ENCODE measurements at regions not wholly inside any gene's neighbourhood (a gene's known extent, or its start where the extent isn't known, plus 50 kb on each side); places are given as distances from the start of the nearest gene placed in this dataset.

GRCh38 chr14:31965735-31966598, 111.1 kb upstream of the ARHGAP5 start:
- Mint-ChIP-seq H3K27me3 (ENCODE audit: low read depth, unreplicated experiment) (no peaks in the 10 kb centered on the region), H3K36me3 (ENCODE audit: low read depth, unreplicated experiment) (no peaks in the 10 kb centered on the region), H3K27ac (ENCODE audit: unreplicated experiment) (no peak overlapping the region), H3K4me3 (ENCODE audit: unreplicated experiment) (no peak overlapping the region), H3K9me3 (ENCODE audit: unreplicated experiment) (no peaks in the 10 kb centered on the region), H3K4me1 (ENCODE audit: low read depth, unreplicated experiment) (peaks cover 24% of the 10 kb centered on the region)
- Histone ChIP-seq H3K36me3 (ENCODE audit: insufficient read depth, low read length) (no peaks in the 10 kb centered on the region), H2AFZ (ENCODE audit: low read depth, low read length) (peak overlapping the region; percentile 35), H3K9ac (ENCODE audit: low read length) (no peak overlapping the region), H3K4me2 (ENCODE audit: low read length) (no peak overlapping the region), H3K27ac (ENCODE audit: low read depth, low read length) (no peak overlapping the region), H3K4me1 (ENCODE audit: insufficient read depth, low read length) (peaks cover 12% of the 10 kb centered on the region), H3K9me3 (ENCODE audit: insufficient read depth, low read depth, low read length) (no peaks in the 10 kb centered on the region), H3K27me3 (ENCODE audit: insufficient read depth, low read length) (no peaks in the 10 kb centered on the region), H4K20me1 (ENCODE audit: insufficient read depth, low read length) (no peaks in the 10 kb centered on the region), H3K4me3 (ENCODE audit: insufficient read depth, low read depth, low read length) (no peak overlapping the region), H3K79me2 (ENCODE audit: insufficient read depth, low read length) (no peaks in the 10 kb centered on the region)
- TF ChIP-seq EZH2 (IDR thresholded peaks at IDR 0.05; ENCODE audit: insufficient read depth, low read length) = no peak
- TF ChIP-seq CTCF (IDR thresholded peaks at IDR 0.05; ENCODE audit: insufficient read depth, low read depth, low read length) = no peak
- FAIRE-seq (no peak), DNase-seq (ENCODE audit: low read depth) (no peak)

DNA sequence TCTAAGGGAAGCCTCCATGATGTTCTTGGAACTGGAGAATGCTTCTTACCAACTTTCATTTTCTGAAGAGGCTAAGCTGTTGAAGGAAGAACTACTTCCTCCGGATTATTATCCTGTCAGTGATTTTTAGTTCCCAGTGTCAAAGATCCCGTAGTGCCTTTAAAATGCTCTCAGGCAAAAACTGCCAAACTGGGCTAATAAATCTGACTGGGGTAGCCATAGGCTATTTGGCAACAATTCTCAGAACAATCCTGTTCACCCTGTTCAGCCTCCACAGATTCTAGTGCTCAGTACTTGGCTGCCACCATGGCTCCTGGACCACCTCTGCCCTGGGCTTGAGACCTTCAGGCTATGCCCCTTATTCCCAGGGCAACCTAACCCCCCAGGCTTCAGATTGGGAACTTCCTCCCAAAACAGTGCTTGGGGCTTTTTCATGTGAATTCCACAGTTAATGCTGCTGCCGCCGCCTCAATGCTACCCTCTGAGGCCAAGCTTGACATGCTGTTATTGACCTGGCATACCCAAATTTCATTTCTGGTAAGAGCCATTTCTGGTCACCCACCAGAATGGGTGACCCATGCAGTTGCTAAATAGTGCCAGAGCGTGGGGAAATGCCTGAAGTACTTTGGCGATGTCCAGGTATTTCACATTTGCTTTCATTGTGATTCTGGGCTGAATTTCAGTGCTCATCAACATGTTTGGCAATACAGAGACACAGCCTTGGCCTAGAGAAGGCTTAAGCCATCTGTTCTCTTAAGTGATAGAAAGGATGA, 110.0 kb upstream of the ARHGAP5 start:
- H3K9me3 ChIP-seq (ENCODE audit: insufficient read depth, low read depth, low read length) = no peaks in the 10 kb centered on the region
- Mint-ChIP-seq H3K9me3 (ENCODE audit: unreplicated experiment) (no peaks in the 10 kb centered on the region), H3K36me3 (ENCODE audit: low read depth, unreplicated experiment) (no peaks in the 10 kb centered on the region), H3K27me3 (ENCODE audit: low read depth, unreplicated experiment) (no peaks in the 10 kb centered on the region), H3K27ac (ENCODE audit: unreplicated experiment) (peak overlapping the region; percentile 66), H3K4me3 (ENCODE audit: unreplicated experiment) (no peak overlapping the region), H3K4me1 (ENCODE audit: low read depth, unreplicated experiment) (peaks cover 24% of the 10 kb centered on the region)
- H3K4me2 ChIP-seq (ENCODE audit: low read length) = no peak overlapping the region
- DNase-seq (ENCODE audit: low read depth) (no peak), FAIRE-seq (no peak)
- H3K36me3 ChIP-seq (ENCODE audit: insufficient read depth, low read length) = no peaks in the 10 kb centered on the region
- peaks cover 12% of the 10 kb centered on the region for H3K4me1 ChIP-seq (ENCODE audit: insufficient read depth, low read length)
- H3K4me3 ChIP-seq (ENCODE audit: insufficient read depth, low read depth, low read length) = no peak overlapping the region
- TF ChIP-seq EZH2 (IDR thresholded peaks at IDR 0.05; ENCODE audit: insufficient read depth, low read length) (no peak), CTCF (IDR thresholded peaks at IDR 0.05; ENCODE audit: insufficient read depth, low read depth, low read length) (no peak)
- H3K9ac ChIP-seq (ENCODE audit: low read length) = no peak overlapping the region
- H4K20me1 ChIP-seq (ENCODE audit: insufficient read depth, low read length) = no peaks in the 10 kb centered on the region
- H3K27me3 ChIP-seq (ENCODE audit: insufficient read depth, low read length) = no peaks in the 10 kb centered on the region
- H2AFZ ChIP-seq (ENCODE audit: low read depth, low read length) = no peak overlapping the region
- no peaks in the 10 kb centered on the region for H3K79me2 ChIP-seq (ENCODE audit: insufficient read depth, low read length)
- H3K27ac ChIP-seq (ENCODE audit: low read depth, low read length) = no peak overlapping the region
